Superior temporal gyrus (tissue), 1 donor: ENCODE measurements at regions not wholly inside any gene's neighbourhood (a gene's known extent, or its start where the extent isn't known, plus 50 kb on each side); places are given as distances from the start of the nearest gene placed in this dataset.
"Not testable (repeated sequence)": the region's sequence is repeated elsewhere in the genome, so short reads cannot be mapped to it uniquely, and the experiment has no call there.

ENCODE experiments used
- DNase-seq: peaks from one replicate; pipeline ENCODE4 v3.0.0-alpha.2; 2016; ENCODE audit errors: extremely low spot score

DNA sequence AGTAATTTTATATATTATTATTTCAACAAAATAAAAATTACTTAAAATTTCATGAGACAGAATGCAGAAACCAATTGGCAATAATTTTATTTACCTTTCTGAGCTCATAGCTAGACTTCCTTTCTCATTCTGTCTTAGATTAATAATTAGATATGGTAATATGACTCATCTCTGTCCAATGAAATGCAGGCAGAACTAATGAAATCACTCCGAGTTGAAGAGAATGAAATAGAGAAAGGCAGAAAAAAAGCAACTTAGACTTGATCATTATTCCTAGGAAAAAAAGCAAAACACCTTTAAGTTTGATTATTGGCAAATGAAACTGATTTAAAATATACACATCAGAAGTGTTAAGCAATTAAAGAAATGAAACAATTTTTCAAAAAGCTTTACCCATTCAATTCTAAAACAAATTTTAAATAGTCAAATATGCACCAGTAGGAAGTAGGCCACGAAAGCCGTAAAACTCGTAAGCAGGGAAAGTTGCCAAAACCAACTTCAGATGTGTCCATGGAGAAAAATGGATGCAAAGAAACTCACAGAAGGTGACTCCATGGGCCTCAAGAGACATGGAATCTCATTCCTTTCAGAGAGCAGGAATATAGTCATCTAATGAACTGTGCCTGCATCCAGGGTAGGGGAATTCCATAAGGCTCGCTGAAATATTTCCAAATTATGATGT lies 293.8 kb upstream of the RGS17 start:
- no peak for DNase-seq

- no peak for DNase-seq
These were observed 281.4 kb upstream of the RGS17 start for GRCh38 chr6:153412519-153412918.

DNA sequence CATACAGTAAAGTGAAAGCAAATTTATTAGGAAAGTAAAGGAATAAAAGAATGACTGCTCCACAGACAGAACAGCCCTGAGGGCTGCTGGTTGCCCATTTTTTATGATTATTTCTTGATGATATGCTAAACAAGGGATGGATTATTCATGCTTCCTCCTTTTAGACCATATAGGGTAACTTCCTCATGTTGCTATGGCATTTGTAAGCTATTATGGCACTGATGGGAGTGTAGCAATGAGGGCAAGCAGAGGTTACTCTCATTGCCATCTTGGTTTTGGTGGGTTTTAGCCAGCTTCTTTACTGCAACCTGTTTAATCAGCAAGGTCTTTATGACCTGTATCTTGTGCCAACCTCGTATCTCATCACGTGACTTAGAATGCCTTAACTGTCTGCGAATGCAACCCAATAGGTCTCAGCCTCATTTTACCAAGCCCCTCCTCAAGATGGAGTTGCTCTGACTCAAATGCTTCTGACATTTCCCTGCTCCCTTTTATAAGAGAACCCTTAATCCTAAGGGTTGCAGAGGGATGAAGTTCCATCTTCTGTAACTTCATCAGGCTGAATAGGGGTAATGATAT lies 280.1 kb upstream of the RGS17 start:
- DNase-seq = no peak

DNA sequence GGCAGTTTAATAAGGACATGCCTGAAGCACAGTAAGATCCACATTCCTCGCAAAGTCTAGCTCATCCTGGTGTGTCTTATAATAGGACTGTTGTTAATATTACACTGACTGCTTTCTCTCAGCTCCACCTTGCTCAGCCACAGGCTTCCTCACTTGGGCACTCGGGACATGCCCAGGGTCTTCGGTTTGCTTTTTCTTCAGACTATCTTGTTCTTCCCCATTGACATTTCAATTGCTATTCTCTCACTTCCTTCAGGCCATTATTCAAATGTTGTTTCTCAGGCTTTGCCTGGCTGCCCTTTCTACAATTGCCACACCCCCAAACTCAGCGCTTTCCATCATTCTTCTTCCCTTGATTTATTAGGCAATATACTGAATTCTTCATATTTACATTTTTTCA lies 274.8 kb upstream of the RGS17 start:
- no peak for DNase-seq

DNA sequence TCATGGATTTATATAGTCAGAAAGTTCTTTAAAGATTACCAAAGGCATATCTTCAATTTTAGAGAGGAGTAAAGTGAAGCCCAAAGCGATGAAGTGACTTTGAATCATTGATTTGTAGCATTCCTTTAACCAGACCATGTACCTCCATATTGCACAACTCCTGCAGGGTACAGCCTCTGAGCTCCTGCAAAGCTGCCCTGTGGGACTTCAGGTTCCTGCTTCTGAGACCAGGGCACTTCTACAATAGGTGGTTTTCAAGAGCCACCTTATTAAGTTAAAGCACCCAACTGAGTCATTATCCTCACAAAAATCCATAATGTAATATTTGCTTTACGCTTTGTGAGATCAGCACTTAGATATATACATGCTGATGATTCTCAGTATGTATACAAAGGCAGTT lies 270.7 kb upstream of the RGS17 start:
- DNase-seq = no peak

GRCh38 chr6:153392156-153392555 lies 261.1 kb upstream of the RGS17 start:
- DNase-seq = no peak

- DNase-seq = no peak
These were observed 242.8 kb upstream of the RGS17 start for GRCh38 chr6:153373869-153374268.

DNA sequence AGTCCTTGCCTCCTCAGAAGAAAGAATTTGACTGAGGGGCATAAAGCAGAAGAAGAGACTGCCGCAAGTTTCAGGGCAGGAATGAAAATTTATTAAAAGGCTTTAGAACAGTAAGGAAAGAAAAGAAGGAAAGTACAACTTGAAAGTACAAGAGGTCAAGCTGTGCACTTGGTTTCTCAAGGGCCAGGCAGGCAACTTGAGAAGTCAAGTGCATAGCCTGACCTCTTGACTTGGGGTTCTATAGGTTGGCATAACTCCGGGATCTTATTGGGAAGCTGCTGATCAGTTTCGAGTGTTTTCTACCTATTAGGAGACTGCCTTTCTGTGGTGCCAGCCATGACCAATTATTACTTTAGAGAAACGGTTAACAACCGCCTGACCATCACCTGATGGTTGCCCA lies 237.0 kb upstream of the RGS17 start:
- no peak for DNase-seq

GRCh38 chr6:153367021-153367420 lies 235.9 kb upstream of the RGS17 start:
- no peak for DNase-seq

DNA sequence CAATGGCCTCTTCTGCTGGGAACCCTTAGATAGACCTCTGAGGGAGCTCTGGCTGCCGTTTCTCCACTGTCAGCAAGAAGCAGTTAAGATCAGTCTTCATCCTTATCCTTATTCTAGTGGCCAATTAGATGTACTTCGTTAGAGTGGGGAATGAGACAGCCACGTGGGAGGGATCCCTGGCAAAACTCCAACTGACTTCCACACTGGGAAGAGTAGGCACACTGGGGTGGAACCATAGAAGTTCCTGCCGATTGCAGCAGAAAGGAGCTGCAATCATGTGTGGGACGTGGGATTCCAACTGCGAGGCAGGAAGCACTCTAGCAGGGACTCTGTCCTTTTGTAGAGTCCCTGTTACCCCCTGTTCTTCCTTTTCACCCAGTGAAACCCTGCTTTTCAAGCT lies 226.3 kb upstream of the RGS17 start:
- no peak for DNase-seq

- DNase-seq = no peak
These were observed 209.5 kb upstream of the RGS17 start for GRCh38 chr6:153340568-153340967.

DNA sequence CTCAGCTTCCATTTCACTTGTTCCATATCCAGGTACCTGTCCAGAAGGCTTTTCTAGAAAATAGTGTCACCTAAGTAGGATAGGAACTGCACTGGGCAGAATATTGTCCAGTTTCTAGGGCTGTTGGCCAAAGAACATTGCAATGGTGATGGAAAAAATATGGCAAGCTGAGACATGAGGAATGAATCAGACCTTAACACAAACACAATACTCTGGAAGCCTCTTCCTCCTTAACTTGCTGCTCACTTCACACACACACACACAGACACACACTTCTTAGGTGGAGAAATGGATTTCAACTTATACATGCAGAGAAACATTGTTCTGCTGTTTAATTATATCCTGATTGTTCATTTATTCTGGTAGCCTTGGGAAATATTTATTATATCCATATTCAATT lies 203.0 kb upstream of the RGS17 start:
- no peak for DNase-seq

DNA sequence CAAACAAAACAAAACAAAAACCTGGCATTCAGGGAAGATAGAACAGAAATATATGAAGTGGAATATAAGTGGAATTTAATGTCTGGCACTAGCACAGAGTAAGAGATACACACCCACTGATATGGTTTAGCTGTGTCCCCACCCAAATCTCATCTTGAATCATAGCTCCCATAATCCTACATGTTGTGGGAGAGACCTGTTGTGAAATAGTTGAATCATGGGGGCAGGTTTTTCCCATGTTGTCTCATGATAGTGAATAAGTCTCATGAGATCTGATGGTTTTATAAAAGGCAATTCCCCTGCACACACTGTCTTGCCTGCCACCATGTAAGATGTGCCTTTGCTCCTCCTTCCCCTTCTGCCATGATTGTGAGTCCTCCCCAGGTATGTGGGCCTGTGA lies 200.1 kb upstream of the RGS17 start:
- not testable (repeated sequence) for DNase-seq

DNA sequence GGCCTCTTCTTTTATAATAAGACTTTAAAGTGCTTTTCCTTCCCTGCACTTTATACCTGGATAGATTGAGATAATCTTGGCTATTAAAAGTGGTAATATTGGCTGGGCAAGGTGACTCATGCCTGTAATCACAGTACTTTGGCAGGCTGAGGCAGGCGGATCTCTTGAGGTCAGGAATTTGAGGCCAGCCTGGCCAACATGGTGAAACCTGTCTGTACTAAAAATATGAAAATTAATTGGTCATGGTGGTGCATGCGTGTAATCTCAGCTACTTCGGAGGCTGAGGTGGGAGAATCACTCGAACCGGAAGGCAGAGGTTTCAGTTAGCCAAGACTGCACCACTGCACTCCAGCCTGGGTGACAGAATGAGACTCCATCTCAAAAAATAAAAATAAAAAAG lies 197.1 kb upstream of the RGS17 start:
- DNase-seq = no peak

DNA sequence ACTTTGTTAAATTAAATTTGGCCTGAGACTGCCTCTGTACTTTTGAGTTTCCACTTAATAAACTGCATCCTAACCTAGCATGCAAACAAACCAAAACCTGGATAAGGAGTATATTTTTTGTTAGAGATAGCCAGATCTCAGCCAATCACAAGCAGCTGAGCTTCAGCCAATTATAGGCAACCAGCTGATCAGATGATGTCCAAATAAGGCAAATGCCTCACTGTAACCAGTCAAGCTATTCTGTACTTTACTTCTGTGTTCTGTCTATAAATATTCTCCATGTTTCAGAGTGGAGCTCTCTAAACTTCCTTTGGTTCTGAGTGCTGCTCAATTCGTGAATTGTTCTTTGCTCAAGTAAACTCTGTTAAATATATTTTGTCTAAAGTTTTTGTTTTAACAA lies 194.6 kb upstream of the RGS17 start:
- no peak for DNase-seq

DNA sequence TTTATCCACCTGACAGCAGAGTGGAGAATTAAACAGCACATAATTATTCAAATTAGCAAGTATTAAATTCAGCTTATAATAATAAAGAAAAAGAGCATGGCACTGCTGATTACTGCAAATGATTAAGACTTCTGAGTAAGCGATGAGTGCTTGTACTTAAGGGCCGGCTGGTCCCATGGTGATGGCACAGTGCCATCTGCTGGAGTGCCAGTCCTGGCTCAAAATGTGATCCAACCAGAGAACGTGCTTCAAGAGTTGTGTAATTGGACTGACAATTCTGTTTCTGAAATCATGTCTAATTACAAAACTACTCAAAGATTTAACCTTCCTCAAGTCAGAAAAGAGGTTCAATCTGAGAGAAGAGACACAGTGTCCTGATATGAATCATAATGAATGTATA lies 181.6 kb upstream of the RGS17 start:
- DNase-seq = peak; percentile 31

GRCh38 chr6:153309651-153310050 lies 178.6 kb upstream of the RGS17 start:
- no peak for DNase-seq

- DNase-seq = no peak
These were observed 171.1 kb upstream of the RGS17 start for GRCh38 chr6:153302133-153302532.

DNA sequence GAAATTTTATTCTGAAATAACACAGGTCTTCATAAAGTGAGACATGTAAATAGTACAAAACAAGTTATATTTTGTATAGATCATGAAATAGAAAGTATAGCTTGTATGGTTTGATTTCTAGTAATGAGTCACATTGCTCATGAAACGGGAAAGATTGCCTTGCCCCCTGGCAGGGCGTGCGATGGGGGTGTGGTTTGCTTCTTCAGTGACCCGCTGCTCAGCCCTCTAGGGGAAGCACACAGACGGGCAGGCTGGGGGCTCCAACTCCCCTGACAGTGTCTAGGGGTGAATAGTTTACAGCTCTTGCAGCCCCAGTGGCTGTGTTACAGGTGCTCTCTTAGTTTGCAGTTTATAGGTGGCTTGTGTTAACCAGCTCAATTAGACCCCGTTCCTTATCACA lies 170.5 kb upstream of the RGS17 start:
- DNase-seq = no peak

GRCh38 chr6:153282456-153282855 lies 151.4 kb upstream of the RGS17 start:
- DNase-seq = not testable (repeated sequence)

DNA sequence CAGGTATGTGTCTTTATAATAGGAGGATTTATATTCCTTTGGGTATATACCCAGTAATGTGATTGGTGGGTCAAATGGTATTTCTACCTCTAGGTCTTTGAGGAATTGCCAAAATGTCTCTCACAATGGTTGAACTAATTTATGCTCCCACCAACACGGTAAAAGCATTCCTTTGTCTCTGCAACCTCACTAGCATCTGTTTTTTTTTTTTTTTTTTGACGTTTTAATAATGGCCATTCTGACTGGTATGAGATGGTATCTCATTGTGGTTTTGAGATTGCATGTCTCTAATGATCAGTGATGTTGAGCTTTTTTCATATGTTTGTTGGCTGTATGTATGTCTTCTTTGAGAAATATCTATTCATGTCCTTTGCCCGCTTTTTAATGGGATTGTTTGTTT lies 144.9 kb upstream of the RGS17 start:
- no peak for DNase-seq

DNA sequence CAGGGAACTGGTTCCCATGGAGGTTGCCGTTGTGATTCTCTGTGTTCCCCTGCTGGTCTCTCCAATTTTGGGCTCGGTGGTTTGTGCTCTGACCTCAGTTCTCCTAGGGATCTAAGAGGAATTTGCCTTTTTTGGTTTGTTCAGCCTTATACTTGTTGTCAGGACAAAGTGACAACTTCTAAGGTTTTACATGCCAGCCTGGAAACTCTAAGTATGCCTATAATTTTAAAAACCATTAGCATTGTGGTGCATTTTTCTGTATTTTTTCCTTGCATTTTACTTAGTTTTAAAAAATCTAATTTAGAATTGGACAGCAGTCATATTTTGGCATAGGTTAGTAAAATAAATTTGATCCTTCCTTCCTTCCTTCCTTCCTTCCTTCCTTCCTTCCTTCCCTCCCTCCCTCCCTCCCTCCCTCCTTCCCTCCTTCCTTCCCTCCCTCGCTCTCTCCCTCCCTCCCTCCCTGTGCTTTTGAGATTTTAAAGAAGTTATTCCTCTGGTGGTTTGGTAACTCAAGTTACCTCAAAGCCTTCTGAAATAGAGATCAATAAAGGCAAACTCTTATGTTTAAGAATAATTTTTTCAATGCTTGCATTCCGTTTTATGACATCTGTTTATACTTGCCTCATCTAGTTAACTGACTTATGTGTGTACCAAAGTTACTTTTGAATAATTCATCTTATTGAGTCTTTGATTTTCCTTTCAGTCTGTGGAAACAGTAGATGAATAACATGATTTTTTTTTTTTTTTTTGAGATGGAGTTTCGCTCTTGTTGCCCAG lies 141.3 kb upstream of the RGS17 start:
- no peak for DNase-seq

- peak; percentile 12 for DNase-seq
These were observed 132.4 kb upstream of the RGS17 start for GRCh38 chr6:153263489-153263888.
